Astrocyte (in vitro differentiated cells and primary cell): ENCODE measurements at regions not wholly inside any gene's neighbourhood (a gene's known extent, or its start where the extent isn't known, plus 50 kb on each side); places are given as distances from the start of the nearest gene placed in this dataset.

ENCODE experiments used
- DNase-seq: peaks from one replicate; pipeline ENCODE4 v3.0.0-alpha.2; 2010; ENCODE audit warnings: low read depth
- FAIRE-seq: peaks from 2 replicates; lab custom pipeline; 2011; peaks lifted over from hg19 to GRCh38; lab: Jason Lieb, UNC
- H2AFZ ChIP-seq: 2 replicates; pipeline ENCODE4 v1.6.0; 2012; ENCODE audit warnings: low read depth, low read length, inconsistent platforms
- H3K27ac ChIP-seq: 2 replicates; pipeline ENCODE4 v1.5.1; 2011; ENCODE audit warnings: low read depth, low read length, inconsistent platforms
- H3K27me3 ChIP-seq: 2 replicates; pipeline ENCODE4 v1.6.0; 2011; ENCODE audit warnings: low read length, inconsistent platforms; ENCODE audit not compliant: insufficient read depth
- H3K36me3 ChIP-seq: 2 replicates; pipeline ENCODE4 v1.5.1; 2011; ENCODE audit warnings: low read length, inconsistent platforms; ENCODE audit not compliant: insufficient read depth
- H3K4me1 ChIP-seq: 2 replicates; pipeline ENCODE4 v1.5.1; 2011; ENCODE audit warnings: low read length, inconsistent platforms; ENCODE audit not compliant: insufficient read depth
- H3K4me2 ChIP-seq: 2 replicates; pipeline ENCODE4 v1.6.0; 2012; ENCODE audit warnings: low read length, inconsistent platforms
- H3K4me3 ChIP-seq: 2 replicates; pipeline ENCODE4 v1.5.1; 2011; ENCODE audit warnings: low read depth, mild to moderate bottlenecking, low read length, inconsistent platforms; ENCODE audit not compliant: insufficient read depth
- H3K79me2 ChIP-seq: 2 replicates; pipeline ENCODE4 v1.6.0; 2012; ENCODE audit warnings: mild to moderate bottlenecking, low read length, inconsistent platforms; ENCODE audit not compliant: insufficient read depth
- H3K9ac ChIP-seq: 2 replicates; pipeline ENCODE4 v1.6.0; 2012; ENCODE audit warnings: mild to moderate bottlenecking, low read length, inconsistent platforms
- H3K9me3 ChIP-seq: 2 replicates; pipeline ENCODE4 v1.5.1; 2012; ENCODE audit warnings: low read depth, mild to moderate bottlenecking, low read length, inconsistent platforms; ENCODE audit not compliant: insufficient read depth
- H4K20me1 ChIP-seq: 2 replicates; pipeline ENCODE4 v1.6.0; 2012; ENCODE audit warnings: low read length, inconsistent platforms; ENCODE audit not compliant: insufficient read depth
- H3K27ac Mint-ChIP-seq: one replicate; pipeline ENCODE4 v1.8.0; 2021; ENCODE audit warnings: mild to moderate bottlenecking, mixed read lengths; ENCODE audit not compliant: unreplicated experiment
- H3K27me3 Mint-ChIP-seq: one replicate; pipeline ENCODE4 v1.8.0; 2021; ENCODE audit warnings: low read depth, mixed read lengths; ENCODE audit not compliant: unreplicated experiment
- H3K36me3 Mint-ChIP-seq: one replicate; pipeline ENCODE4 v1.8.0; 2021; ENCODE audit warnings: low read depth, mixed read lengths; ENCODE audit not compliant: unreplicated experiment
- H3K4me1 Mint-ChIP-seq: one replicate; pipeline ENCODE4 v1.8.0; 2021; ENCODE audit warnings: low read depth, mixed read lengths; ENCODE audit not compliant: unreplicated experiment
- H3K4me3 Mint-ChIP-seq: one replicate; pipeline ENCODE4 v1.8.0; 2021; ENCODE audit warnings: mild to moderate bottlenecking, moderate library complexity, mixed read lengths; ENCODE audit not compliant: unreplicated experiment
- H3K9me3 Mint-ChIP-seq: one replicate; pipeline ENCODE4 v1.8.0; 2021; ENCODE audit warnings: mild to moderate bottlenecking, mixed read lengths; ENCODE audit not compliant: unreplicated experiment
- EZH2 ChIP-seq: IDR thresholded peaks from 2 replicates; pipeline ENCODE4 v1.6.1; 2012; ENCODE audit warnings: mild to moderate bottlenecking, low read length, inconsistent platforms; ENCODE audit not compliant: insufficient read depth
- TF ChIP-seq, protein P1 (sequence below): IDR thresholded peaks from 2 replicates; pipeline ENCODE4 v1.5.1; 2011; ENCODE audit warnings: low read depth, mild to moderate bottlenecking, inconsistent platforms, low read length, moderate library complexity; ENCODE audit not compliant: insufficient read depth

DNA sequence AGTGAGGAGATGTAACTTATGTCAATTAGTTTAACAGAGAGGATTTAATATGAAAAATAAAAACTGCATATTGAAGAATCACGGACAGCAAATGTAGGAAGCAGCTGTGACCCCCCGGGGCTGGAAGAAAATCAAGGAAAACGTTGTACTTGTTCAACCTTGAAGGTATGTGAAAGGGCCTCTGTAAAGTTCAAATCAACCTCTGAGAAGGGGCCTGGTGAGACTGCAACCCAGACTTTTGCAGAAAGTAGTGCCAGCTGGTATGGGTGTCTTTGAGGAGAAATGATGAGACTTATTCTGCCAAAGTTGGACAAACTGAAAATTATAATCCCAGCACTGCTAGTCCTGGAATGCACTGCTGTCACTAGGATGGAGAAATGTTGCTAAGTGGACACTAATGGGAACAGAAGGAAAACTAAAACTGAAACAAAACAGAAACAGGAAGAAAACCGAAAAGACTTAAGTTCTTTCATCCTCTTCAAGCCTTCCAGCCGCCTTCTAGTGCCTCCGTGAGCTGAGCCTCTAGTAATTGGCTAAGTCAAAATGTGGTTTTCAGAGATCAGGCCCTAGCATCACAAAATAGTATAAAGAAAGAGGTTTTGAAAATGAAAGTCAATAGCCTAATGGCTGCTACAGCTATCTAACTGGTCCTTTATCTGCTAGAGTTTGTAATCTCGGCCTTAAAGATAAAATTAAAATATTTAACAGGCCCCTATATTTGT, 253.7 kb upstream of the SORCS1 start:
- no peaks in the 10 kb centered on the region for H3K27me3 Mint-ChIP-seq

DNA sequence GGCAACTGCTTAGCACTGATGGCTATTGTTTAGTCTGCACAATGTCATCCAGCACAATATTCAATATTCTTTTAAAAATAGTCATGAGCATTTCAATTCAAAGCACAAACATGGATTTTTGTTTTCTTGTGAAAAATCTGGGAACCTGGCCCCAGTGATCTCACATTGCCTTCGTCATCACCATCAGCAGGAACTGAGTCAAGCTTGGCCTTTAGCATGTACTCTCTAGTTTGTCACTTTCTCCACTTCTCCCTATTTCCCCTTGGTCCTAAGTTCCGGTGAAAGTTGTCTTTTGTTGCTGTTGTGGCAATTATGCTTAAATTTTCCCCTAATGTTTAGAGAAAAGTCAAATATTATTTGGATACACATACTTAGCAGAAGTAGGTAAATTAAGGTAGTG, 252.9 kb upstream of the SORCS1 start:
- Histone ChIP-seq H3K79me2 (no peaks in the 10 kb centered on the region), H3K4me3 (no peak overlapping the region), H4K20me1 (no peaks in the 10 kb centered on the region), H3K27me3 (no peaks in the 10 kb centered on the region), H3K27ac (no peak overlapping the region), H2AFZ (no peak overlapping the region), H3K4me1 (no peaks in the 10 kb centered on the region), H3K9ac (no peak overlapping the region), H3K36me3 (no peaks in the 10 kb centered on the region), H3K4me2 (no peak overlapping the region), H3K9me3 (no peaks in the 10 kb centered on the region)
- peaks cover 1% of the 10 kb centered on the region for H3K4me1 Mint-ChIP-seq
- TF ChIP-seq, protein P1, sequence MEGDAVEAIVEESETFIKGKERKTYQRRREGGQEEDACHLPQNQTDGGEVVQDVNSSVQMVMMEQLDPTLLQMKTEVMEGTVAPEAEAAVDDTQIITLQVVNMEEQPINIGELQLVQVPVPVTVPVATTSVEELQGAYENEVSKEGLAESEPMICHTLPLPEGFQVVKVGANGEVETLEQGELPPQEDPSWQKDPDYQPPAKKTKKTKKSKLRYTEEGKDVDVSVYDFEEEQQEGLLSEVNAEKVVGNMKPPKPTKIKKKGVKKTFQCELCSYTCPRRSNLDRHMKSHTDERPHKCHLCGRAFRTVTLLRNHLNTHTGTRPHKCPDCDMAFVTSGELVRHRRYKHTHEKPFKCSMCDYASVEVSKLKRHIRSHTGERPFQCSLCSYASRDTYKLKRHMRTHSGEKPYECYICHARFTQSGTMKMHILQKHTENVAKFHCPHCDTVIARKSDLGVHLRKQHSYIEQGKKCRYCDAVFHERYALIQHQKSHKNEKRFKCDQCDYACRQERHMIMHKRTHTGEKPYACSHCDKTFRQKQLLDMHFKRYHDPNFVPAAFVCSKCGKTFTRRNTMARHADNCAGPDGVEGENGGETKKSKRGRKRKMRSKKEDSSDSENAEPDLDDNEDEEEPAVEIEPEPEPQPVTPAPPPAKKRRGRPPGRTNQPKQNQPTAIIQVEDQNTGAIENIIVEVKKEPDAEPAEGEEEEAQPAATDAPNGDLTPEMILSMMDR: no peak
- no peak for DNase-seq
- no peak for FAIRE-seq
- H3K27me3 Mint-ChIP-seq: no peaks in the 10 kb centered on the region
- no peak overlapping the region for H3K27ac Mint-ChIP-seq
- no peak overlapping the region for H3K4me3 Mint-ChIP-seq
- no peaks in the 10 kb centered on the region for H3K9me3 Mint-ChIP-seq
- H3K36me3 Mint-ChIP-seq: no peaks in the 10 kb centered on the region

More for the DNA sequence above, 253.7 kb upstream of the SORCS1 start:
- TF ChIP-seq, protein P1: no peak
- TF ChIP-seq EZH2: no peak
- no peaks in the 10 kb centered on the region for H3K36me3 ChIP-seq
- peaks cover 1% of the 10 kb centered on the region for H3K4me1 Mint-ChIP-seq
- H3K9me3 ChIP-seq: no peaks in the 10 kb centered on the region
- H3K27ac ChIP-seq: no peak overlapping the region
- no peak overlapping the region for H3K4me2 ChIP-seq
- no peak overlapping the region for H3K9ac ChIP-seq
- no peaks in the 10 kb centered on the region for H4K20me1 ChIP-seq
- no peaks in the 10 kb centered on the region for H3K9me3 Mint-ChIP-seq
- no peaks in the 10 kb centered on the region for H3K36me3 Mint-ChIP-seq
- FAIRE-seq (no peak), DNase-seq (no peak)
- H3K4me3 ChIP-seq: no peak overlapping the region
- H3K27ac Mint-ChIP-seq: no peak overlapping the region
- H3K27me3 ChIP-seq: no peaks in the 10 kb centered on the region
- H3K4me3 Mint-ChIP-seq: no peak overlapping the region
- H3K79me2 ChIP-seq: no peaks in the 10 kb centered on the region
- no peaks in the 10 kb centered on the region for H3K4me1 ChIP-seq
- H2AFZ ChIP-seq: no peak overlapping the region

DNA sequence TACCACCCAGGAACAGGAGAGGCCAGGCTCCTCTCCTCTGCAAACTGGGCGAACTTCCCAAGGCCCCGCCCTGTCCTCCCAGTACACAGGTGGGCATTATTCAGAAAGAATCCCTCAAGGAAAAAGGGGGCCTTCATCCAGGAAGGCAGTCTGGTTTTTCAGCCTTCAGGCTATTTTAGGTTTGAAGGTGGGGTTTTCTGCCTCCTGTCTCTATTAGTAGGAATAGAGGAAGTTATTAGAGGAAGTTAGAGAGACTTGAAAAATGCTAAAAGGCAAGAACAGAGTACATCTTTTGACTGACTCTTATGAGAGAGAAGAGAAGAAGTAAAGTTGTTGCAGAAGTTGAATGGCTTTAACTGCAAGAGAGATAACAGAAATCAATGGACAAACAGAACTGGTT, 250.9 kb upstream of the SORCS1 start:
- no peaks in the 10 kb centered on the region for H3K9me3 ChIP-seq
- Mint-ChIP-seq H3K27ac (no peak overlapping the region), H3K4me1 (no peaks in the 10 kb centered on the region), H3K4me3 (no peak overlapping the region), H3K36me3 (no peaks in the 10 kb centered on the region), H3K9me3 (no peaks in the 10 kb centered on the region), H3K27me3 (no peaks in the 10 kb centered on the region)
- H3K79me2 ChIP-seq: no peaks in the 10 kb centered on the region
- H3K9ac ChIP-seq: no peak overlapping the region
- no peaks in the 10 kb centered on the region for H4K20me1 ChIP-seq
- TF ChIP-seq, protein P1: no peak
- H3K4me3 ChIP-seq: no peak overlapping the region
- H3K4me2 ChIP-seq: no peak overlapping the region
- H3K4me1 ChIP-seq: no peaks in the 10 kb centered on the region
- H3K36me3 ChIP-seq: no peaks in the 10 kb centered on the region
- no peak overlapping the region for H3K27ac ChIP-seq
- no peak overlapping the region for H2AFZ ChIP-seq
- FAIRE-seq (no peak), DNase-seq (no peak)
- no peaks in the 10 kb centered on the region for H3K27me3 ChIP-seq
